Testis (tissue), 2 donors: ENCODE measurements at regions not wholly inside any gene's neighbourhood (a gene's known extent, or its start where the extent isn't known, plus 50 kb on each side); places are given as distances from the start of the nearest gene placed in this dataset.
"Not testable (repeated sequence)": the region's sequence is repeated elsewhere in the genome, so short reads cannot be mapped to it uniquely, and the experiment has no call there.

Experiments
- DNase-seq: peaks from one replicate; pipeline ENCODE4 v3.0.0-alpha.2; 2019
- H3K27ac ChIP-seq, 2 donors: fragments of 200-600 bp; sonication (generic); one replicate each; pipeline ENCODE4 v1.5.1; 2019
- H3K27me3 ChIP-seq: fragments of 200-600 bp; sonication (generic); one replicate; pipeline ENCODE4 v1.5.1; 2019
- H3K36me3 ChIP-seq: fragments of 200-600 bp; sonication (generic); one replicate; pipeline ENCODE4 v1.5.1; 2017; ENCODE audit warnings: low read depth; ENCODE audit errors: missing control alignments
- H3K4me1 ChIP-seq: fragments of 200-600 bp; sonication (generic); one replicate; pipeline ENCODE4 v1.5.1; 2019
- H3K4me3 ChIP-seq, 2 donors: fragments of 200-600 bp; sonication (generic); one replicate each; pipeline ENCODE4 v1.5.1; 2017 to 2019
- H3K9me3 ChIP-seq: fragments of 200-600 bp; sonication (generic); one replicate; pipeline ENCODE4 v1.5.1; 2017
- POLR2A ChIP-seq: fragments of 450-650 bp; IDR thresholded peaks from one replicate; pipeline ENCODE4 v1.6.1; 2017; ENCODE audit warnings: antibody characterized with exemption, mild to moderate bottlenecking, moderate library complexity
- WGBS, 2 donors: methylation state at CpG; one replicate each; pipeline ENCODE4 v1.1.5; 2018; 5-methylcytosine and 5-hydroxymethylcytosine counted together
- intact Hi-C: fragments of 100-400 bp; cut with DNase I; formaldehyde crosslinking; loops from one replicate; pipeline ENCODE4 v1.15.1; 2023; ENCODE audit warnings: low total_unique reads
- TF ChIP-seq, protein P1 (sequence below), 3 experiments: fragments of 450-650 bp in 2 of 3; fragments of 200-600 bp in 1 of 3; sonication (generic) in 1 of 3; IDR thresholded peaks; one replicate each; pipeline ENCODE4 v1.5.1; 2016 to 2019; ENCODE audit warnings: antibody characterized with exemption in 3 of 3, mild to moderate bottlenecking in 2 of 3, moderate library complexity in 1 of 3

GRCh38 chr4:27117453-27117852 lies 256.8 kb downstream of the STIM2 start:
- WGBS, 2 donors = 80 to 85% methylated on average over 1 of the region's 1 CpG
- H3K4me1 ChIP-seq = no peaks in the 10 kb centered on the region
- no peaks in the 10 kb centered on the region for H3K36me3 ChIP-seq
- H3K4me3 ChIP-seq = no peak overlapping the region
- intact Hi-C loops = no loop called here
- H3K27ac ChIP-seq = no peak overlapping the region
- H3K27me3 ChIP-seq = no peaks in the 10 kb centered on the region
- no peak for TF ChIP-seq POLR2A
- TF ChIP-seq, protein P1, sequence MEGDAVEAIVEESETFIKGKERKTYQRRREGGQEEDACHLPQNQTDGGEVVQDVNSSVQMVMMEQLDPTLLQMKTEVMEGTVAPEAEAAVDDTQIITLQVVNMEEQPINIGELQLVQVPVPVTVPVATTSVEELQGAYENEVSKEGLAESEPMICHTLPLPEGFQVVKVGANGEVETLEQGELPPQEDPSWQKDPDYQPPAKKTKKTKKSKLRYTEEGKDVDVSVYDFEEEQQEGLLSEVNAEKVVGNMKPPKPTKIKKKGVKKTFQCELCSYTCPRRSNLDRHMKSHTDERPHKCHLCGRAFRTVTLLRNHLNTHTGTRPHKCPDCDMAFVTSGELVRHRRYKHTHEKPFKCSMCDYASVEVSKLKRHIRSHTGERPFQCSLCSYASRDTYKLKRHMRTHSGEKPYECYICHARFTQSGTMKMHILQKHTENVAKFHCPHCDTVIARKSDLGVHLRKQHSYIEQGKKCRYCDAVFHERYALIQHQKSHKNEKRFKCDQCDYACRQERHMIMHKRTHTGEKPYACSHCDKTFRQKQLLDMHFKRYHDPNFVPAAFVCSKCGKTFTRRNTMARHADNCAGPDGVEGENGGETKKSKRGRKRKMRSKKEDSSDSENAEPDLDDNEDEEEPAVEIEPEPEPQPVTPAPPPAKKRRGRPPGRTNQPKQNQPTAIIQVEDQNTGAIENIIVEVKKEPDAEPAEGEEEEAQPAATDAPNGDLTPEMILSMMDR (IDR thresholded peaks at IDR 0.05) = no peak
- DNase-seq = no peak
- H3K9me3 ChIP-seq = no peaks in the 10 kb centered on the region

DNA sequence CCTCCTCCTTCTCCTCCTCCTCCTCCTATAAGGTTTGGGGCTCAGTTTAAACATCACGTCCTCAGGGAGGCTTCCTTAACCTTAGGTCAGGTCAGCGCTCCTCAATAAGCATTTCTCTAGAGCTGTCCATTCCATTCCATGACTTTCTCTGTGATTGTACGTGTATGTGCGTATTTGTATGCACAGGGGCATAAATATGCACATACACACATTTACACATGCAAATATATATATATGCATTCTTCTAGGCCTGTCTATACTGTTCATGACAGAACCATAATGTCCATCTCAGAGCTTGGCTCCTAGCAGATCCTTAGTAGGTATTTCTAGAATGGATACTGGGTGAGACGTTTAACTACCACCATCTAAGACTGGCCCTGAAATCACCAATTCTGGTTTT lies 258.6 kb downstream of the STIM2 start:
- Histone ChIP-seq H3K9me3 (no peaks in the 10 kb centered on the region), H3K27ac (no peak overlapping the region), H3K36me3 (no peaks in the 10 kb centered on the region), H3K4me1 (no peaks in the 10 kb centered on the region), H3K4me3 (no peak overlapping the region), H3K27me3 (no peaks in the 10 kb centered on the region)
- intact Hi-C loops = no loop called here
- no peak for DNase-seq
- 81 to 85% methylated on average over 5 of the region's 5 CpGs for WGBS, 2 donors
- TF ChIP-seq POLR2A = no peak
- TF ChIP-seq, protein P1 (IDR thresholded peaks at IDR 0.05) = no peak

DNA sequence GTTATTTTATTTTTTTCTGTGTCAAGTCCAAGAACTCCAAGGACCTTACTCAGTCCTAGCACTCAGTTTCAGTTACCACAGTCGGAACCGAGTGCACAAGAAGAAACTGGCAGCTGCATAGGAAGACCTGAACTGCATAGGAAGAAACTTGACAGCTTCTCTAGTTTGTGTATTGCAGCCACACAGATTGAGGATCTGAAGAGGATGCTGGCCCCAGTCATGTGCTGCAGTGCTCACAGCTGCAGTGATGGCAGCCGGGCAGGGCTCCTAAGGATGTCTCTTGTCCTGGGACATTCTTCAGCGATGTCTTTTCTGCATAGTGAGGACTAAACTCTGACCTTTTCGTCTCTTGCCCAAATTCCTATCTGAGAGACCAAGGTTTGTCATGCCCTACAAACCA lies 261.2 kb downstream of the STIM2 start:
- Histone ChIP-seq H3K4me3 (no peak overlapping the region), H3K9me3 (no peaks in the 10 kb centered on the region), H3K4me1 (no peaks in the 10 kb centered on the region), H3K27ac (no peak overlapping the region), H3K27me3 (no peaks in the 10 kb centered on the region), H3K36me3 (no peaks in the 10 kb centered on the region)
- TF ChIP-seq, protein P1 (IDR thresholded peaks at IDR 0.05) = no peak
- no peak for TF ChIP-seq POLR2A
- DNase-seq = no peak
- intact Hi-C loops = no loop called here
- 75 to 91% methylated on average over 5 of the region's 5 CpGs for WGBS, 2 donors

- H3K27me3 ChIP-seq = no peaks in the 10 kb centered on the region
- no peaks in the 10 kb centered on the region for H3K9me3 ChIP-seq
- no peak overlapping the region for H3K27ac ChIP-seq
- no peak overlapping the region for H3K4me3 ChIP-seq
- intact Hi-C loops = no loop called here
- DNase-seq = no peak
- TF ChIP-seq, protein P1 (IDR thresholded peaks at IDR 0.05) = no peak
- TF ChIP-seq POLR2A = no peak
- no peaks in the 10 kb centered on the region for H3K4me1 ChIP-seq
- WGBS, 2 donors = 49 to 52% methylated on average over 3 of the region's 3 CpGs
- no peaks in the 10 kb centered on the region for H3K36me3 ChIP-seq
These were observed 262.6 kb downstream of the STIM2 start for GRCh38 chr4:27123123-27123768.

DNA sequence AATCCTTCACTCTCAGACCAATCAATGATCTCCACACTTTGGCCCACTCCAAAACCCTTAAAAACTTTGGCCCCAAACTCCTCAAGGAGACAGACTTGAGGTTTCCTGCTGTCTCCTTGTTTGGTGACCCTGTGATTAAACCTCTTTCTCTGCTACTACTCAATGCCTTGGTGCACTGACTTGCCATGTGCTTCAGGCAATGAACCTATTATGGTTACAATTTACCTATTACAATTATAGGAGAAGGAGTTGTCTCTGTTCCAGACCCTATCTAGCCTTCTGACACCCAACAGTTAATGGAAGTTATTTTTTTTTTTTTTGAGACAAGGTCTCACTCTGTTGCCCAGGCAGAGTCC lies 263.1 kb downstream of the STIM2 start:
- DNase-seq = no peak

GRCh38 chr4:27126895-27127294 lies 266.3 kb downstream of the STIM2 start:
- H3K4me3 ChIP-seq, H3K4me1 ChIP-seq, H3K9me3 ChIP-seq, DNase-seq, H3K27me3 ChIP-seq, intact Hi-C loops, H3K27ac ChIP-seq, H3K36me3 ChIP-seq: not testable (repeated sequence)
- 77 to 82% methylated on average over 4 of the region's 4 CpGs for WGBS, 2 donors

More for the DNA sequence above, 263.1 kb downstream of the STIM2 start:
- intact Hi-C loops = no loop called here
- Histone ChIP-seq H3K4me1 (no peaks in the 10 kb centered on the region), H3K27ac (no peak overlapping the region), H3K9me3 (no peaks in the 10 kb centered on the region), H3K27me3 (no peaks in the 10 kb centered on the region), H3K36me3 (no peaks in the 10 kb centered on the region), H3K4me3 (no peak overlapping the region)
- no peak for TF ChIP-seq POLR2A
